Transverse colon (tissue), 4 donors: ENCODE measurements at regions not wholly inside any gene's neighbourhood (a gene's known extent, or its start where the extent isn't known, plus 50 kb on each side); places are given as distances from the start of the nearest gene placed in this dataset.

ENCODE experiments used
- EP300 ChIP-seq: sonication (generic); formaldehyde crosslinking; IDR thresholded peaks from one replicate; pipeline ENCODE4 v1.6.1; 2017; ENCODE audit warnings: antibody characterized with exemption, low read depth
- POLR2AphosphoS5 ChIP-seq, 3 donors: sonication (generic); formaldehyde crosslinking; IDR thresholded peaks; one replicate each; pipeline ENCODE4 v1.6.1; 2016; ENCODE audit warnings: antibody characterized with exemption in 3 of 3
- TF ChIP-seq, protein P1 (sequence below), 5 experiments: fragments of 200-600 bp in 3 of 5; fragments of 450-650 bp in 2 of 5; sonication (generic) in 3 of 5; IDR thresholded peaks; 1 replicate in 2 of 5; 2 replicates in 3 of 5; pipeline ENCODE4 v1.5.1; 2016 to 2017; ENCODE audit warnings: antibody characterized with exemption in 5 of 5, inconsistent platforms in 3 of 5, mild to moderate bottlenecking in 2 of 5, moderate library complexity in 1 of 5

DNA sequence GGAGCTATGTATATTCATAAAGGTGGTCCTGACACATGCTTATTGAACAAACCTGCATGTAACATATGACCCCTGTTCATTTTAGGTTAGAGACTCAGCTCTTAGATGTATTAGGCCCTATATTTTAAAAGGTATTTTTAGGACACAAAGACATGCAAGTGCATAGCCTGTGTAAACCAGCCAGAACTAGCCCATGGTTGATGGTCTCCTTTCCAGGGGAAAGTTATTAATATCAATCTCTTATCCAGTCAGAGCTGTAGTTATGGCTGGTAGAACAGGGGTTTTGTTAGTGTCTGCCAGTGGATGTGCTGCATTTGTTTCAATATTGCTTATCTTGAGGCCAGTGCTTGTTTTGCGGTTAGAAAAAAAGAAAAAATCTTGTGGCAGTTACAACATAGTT lies 488.6 kb downstream of the KCTD8 start:
- TF ChIP-seq, protein P1, sequence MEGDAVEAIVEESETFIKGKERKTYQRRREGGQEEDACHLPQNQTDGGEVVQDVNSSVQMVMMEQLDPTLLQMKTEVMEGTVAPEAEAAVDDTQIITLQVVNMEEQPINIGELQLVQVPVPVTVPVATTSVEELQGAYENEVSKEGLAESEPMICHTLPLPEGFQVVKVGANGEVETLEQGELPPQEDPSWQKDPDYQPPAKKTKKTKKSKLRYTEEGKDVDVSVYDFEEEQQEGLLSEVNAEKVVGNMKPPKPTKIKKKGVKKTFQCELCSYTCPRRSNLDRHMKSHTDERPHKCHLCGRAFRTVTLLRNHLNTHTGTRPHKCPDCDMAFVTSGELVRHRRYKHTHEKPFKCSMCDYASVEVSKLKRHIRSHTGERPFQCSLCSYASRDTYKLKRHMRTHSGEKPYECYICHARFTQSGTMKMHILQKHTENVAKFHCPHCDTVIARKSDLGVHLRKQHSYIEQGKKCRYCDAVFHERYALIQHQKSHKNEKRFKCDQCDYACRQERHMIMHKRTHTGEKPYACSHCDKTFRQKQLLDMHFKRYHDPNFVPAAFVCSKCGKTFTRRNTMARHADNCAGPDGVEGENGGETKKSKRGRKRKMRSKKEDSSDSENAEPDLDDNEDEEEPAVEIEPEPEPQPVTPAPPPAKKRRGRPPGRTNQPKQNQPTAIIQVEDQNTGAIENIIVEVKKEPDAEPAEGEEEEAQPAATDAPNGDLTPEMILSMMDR (IDR thresholded peaks at IDR 0.05) = no peak
- TF ChIP-seq EP300 (no peak), POLR2AphosphoS5 (IDR thresholded peaks at IDR 0.05) (no peak)
